ENCODE measurements at regions not wholly inside any gene's neighbourhood (a gene's known extent, or its start where the extent isn't known, plus 50 kb on each side); places are given as distances from the start of the nearest gene placed in this dataset.
"Not testable (repeated sequence)": the region's sequence is repeated elsewhere in the genome, so short reads cannot be mapped to it uniquely, and the experiment has no call there.

DNA sequence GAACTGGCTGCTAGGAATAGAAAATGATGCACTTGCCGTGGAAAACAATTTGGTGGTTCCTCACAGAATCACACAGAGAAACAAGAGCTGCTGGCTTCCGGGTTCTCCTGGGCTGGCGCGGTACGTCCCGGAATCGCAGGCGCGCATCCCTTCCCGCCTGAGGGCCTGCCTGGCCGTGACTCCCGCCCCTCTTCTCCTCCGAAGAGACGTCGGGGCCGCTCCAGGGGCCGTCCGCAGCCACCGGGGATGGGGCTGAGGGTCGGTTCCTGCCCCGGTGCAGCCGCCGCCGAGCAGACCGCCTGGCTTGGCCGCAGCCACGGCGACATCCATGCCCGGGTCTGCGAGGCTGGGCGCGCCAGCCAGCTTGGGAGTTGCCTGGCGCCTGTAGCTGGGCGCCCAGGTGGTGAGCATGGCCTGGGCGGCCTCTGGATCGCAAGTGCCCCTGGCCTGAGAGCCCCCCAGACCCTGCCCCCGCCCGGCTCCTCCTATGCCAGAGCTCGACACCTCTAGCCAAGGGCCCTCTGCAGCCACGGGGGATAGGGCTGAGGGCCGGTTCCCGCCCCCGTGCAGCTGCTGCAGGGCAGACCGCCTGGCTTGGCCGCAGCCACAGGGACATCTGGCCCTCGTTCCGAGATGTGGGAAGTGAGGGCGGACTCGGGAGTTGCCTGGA lies 83.9 kb upstream of the ZNG1F start:
- DNase-seq, result not testable (repeated sequence)

DNA sequence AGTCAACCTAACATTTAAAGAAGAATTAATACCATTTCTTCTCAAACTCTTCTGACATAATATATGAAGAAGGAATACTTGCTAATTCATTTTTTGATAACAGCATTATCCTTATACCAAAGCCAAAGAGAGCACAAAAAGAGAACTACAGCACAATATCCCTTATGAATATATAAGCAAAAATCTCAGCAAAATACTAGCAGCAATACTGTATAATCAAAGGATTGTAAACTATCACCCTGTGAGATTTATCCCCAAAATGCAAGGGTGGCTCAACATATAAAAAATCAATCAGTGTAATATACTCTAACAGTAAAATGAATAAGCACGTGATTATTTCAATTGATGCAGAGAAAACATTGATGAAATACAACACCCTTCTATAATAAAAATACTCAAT lies 81.9 kb upstream of the ZNG1F start:
- DNase-seq, result not testable (repeated sequence)

DNA sequence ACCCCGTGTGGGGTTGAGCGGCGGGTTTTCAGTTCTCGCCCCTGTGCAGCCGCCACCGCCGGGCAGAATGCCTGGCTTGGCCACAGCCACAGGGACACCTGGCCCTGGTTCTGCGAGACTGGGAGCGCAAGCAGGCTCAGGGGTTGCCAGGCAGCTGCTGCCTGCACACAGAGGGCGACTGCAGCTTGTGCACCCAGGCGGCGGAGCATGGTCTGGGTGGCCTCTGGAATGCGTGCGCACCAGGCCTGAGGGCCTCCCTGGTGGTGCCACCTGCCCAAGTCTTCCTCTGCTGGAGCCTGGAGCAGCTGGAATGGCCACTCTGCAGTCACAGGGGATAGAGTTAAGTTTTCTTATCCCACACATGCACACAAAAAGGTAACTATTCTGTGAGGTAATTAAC lies 80.4 kb upstream of the ZNG1F start:
- not testable (repeated sequence) for DNase-seq

DNA sequence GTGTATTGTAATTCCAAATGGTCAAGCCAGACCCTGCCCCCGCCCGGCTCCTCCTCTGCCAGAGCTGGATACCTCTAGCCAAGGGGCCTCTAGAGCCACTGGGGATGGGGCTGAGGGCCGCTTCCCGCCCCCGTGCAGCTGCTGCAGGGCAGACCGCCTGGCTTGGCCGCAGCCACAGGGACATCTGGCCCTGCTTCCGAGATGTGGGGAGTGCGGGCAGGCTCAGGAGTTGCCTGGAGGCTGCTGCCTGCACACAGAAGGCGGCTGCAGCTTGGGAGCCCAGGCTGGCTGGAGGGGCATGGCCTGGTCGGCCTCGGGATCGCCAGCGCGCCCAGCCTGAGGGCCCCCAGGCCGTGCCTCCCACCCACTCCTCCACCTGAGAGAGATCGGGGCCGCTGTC lies 79.9 kb upstream of the ZNG1F start:
- DNase-seq, result not testable (repeated sequence)

DNA sequence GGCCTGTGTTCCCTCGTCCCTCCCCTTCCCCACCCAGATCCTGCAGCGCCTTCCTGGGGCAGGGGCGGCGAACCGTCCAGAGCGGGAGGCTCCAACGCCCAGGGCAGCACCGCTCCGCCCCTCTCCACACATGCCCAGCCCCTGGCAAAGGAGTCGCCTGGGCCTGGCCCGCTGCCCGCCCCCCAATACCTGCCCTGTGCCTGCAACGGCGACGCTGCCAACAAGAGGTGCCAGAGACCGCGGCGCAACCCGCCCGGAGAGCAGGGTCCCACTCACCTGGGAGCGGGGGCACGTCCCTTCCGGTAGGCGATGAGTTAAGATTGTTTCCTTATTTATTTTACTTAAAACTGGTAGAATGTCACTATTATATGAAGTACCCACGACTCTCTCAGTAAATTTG lies 77.5 kb upstream of the ZNG1F start:
- DNase-seq, result not testable (repeated sequence)

DNA sequence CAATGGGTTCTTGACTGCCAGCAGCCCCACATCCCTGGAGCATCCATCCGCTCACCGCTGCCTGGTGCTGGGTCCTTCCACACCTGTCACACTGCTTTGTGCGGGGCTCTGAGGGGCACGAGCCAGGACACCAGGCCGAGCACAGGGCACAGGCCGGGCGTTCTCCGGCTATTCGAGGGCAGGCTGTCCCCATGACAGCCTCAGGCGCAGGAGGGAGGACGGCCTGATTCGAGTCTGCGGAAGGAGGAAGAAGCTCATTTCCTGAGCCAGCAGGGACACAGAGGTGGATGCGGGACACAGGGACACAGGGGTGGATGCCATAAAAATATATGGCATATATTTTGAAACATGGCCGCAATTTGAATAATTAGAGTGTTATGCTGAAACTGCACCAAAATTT lies 76.9 kb upstream of the ZNG1F start:
- not testable (repeated sequence) for DNase-seq

DNA sequence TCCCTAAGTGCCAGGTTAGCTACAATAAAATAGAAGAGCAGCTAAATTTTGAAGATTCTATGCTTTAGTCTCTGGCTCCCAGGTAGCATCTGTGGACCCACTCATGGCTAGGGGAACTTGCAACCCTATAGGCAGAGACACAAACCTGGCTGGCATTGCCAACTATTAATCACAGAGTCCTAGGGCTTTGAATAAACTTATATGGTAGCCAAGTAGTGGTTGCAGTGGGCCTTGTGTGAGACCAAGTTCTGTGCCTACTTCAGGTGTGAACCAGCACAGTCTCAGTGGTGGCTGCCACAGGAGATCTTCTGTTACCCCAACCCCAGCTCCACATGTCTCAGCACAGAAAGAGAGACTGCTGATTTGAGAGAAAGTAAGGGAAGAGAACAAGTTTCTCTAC lies 62.9 kb upstream of the ZNG1F start:
- DNase-seq, result not testable (repeated sequence)

DNA sequence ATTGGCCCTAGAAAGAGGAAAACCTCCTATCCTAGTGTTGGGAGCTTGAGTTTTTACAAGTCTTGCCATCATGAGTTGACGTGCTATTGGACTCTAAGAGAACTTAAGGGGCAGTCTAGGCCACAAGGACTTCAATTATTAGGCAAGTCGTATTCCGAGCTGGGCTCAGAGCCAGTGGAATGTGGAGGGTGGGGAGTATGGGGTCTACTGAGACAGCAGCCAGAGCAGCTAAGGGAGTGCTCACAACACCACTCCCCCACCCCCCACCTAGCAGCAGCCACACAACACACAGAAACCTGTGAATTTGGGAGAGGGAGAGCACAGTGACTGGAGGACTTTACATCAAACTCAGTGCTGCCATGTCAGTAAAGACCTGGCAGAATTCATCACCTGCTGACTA lies 62.0 kb upstream of the ZNG1F start:
- DNase-seq, result not testable (repeated sequence)

DNA sequence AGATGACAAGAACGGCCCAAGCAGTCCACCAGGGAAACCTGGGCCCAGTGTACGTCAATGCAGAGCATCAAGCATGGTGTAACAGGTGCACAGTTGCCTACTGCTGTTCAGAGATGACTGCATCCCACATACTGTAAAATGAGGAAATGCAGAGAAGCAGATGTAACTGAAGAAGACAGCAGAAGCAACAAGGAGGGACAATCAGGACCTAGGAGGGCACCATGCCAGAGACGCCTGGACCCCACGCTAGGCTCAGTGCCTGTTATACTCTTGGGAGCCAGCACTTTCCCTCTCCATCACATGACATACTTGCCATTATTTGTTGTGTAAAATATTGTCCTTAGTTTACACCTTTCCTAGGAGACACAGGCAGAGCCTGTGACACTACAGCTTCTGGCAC lies 57.6 kb upstream of the ZNG1F start:
- DNase-seq, result not testable (repeated sequence)

Data from NCI-H1105 treated with DMSO at 0.1 percent for 48 hours (cell line).